ENCODE measurements at regions not wholly inside any gene's neighbourhood (a gene's known extent, or its start where the extent isn't known, plus 50 kb on each side); places are given as distances from the start of the nearest gene placed in this dataset.

DNA sequence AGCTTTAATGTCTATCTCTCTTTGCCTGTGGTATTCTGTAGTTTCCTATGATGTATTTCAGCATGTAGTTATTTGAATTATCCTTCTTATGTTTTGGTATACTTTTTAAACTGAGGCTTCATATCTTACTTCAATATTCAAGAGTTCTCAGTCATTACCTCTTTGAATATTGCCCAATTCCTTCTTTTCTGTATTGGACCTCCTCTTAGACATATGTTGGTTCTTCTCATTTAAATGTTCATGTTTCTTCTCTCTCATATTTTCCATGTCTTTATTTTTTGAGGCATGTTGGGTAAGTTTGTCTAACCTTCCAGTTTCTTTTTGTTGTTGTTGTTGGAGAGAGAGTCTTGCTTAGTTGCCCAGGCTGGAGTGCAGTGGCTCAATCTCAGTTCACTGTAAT lies 140.6 kb downstream of the MRPS6 start:
- TF ChIP-seq SETDB1 (IDR thresholded peaks at IDR 0.05; ENCODE audit: insufficient read length, low read length) (peak; percentile 61), ZNF133 (tag by site-specific recombination; IDR thresholded peaks at IDR 0.05) (peak; percentile 93), TCF7L2 (IDR thresholded peaks at IDR 0.05; ENCODE audit: borderline replicate concordance, low read depth, low read length) (no peak), ZNF621 (tag by site-specific recombination; IDR thresholded peaks at IDR 0.05) (no peak)
- CTCF ChIA-PET, result interaction anchor here (0.6 to 0.9 kb wide), 2 partner anchors 153 to 990 kb away, joined by 3 to 6 read pairs; no protein-coding TSS in a partner anchor
- Histone ChIP-seq H3K4me1 (ENCODE audit: control insufficient read depth, insufficient read depth, low read length) (no peaks in the 10 kb centered on the region), H3K9me3 (ENCODE audit: control insufficient read depth, insufficient read depth, low read depth, low read length) (no peaks in the 10 kb centered on the region), H3K27ac (ENCODE audit: extremely low read depth, low read depth, low read length) (no peak overlapping the region), H3K36me3 (ENCODE audit: control insufficient read depth in 2 of 2, insufficient read depth in 1 of 2, low read length in 2 of 2) (no peaks in the 10 kb centered on the region), H3K4me3 (ENCODE audit: low read depth, low read length) (no peak overlapping the region)
- POLR2A ChIA-PET, result no interaction called here

DNA sequence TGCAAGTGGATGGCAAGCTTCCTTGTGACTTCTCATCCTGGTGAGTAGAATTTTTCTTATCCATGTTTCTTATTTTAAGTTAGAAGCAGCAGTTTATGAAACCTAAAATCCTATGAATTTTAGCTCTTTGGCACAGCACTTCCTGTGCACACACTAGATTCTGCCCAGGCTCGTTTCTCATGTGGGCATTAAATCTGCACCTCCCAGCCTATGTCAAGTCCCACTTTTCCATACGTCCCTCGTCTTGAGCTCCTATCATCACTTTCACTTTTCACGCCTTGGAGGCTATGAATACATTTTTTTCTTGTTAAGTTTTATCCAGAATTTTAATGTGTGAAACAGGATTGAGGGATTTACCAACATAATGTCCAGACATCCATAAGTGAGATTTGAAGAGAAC lies 142.1 kb downstream of the MRPS6 start:
- no peak overlapping the region for H3K27ac ChIP-seq (ENCODE audit: extremely low read depth, low read depth, low read length)
- no peaks in the 10 kb centered on the region for H3K4me1 ChIP-seq (ENCODE audit: control insufficient read depth, insufficient read depth, low read length)
- CTCF ChIA-PET, result interaction anchor here (1.1 to 1.2 kb wide), 2 partner anchors 13 to 18 kb away, joined by 3 read pairs; no protein-coding TSS in a partner anchor
- no peaks in the 10 kb centered on the region for H3K36me3 ChIP-seq (ENCODE audit: control insufficient read depth in 2 of 2, insufficient read depth in 1 of 2, low read length in 2 of 2)
- H3K4me3 ChIP-seq (ENCODE audit: low read depth, low read length), result no peak overlapping the region
- H3K9me3 ChIP-seq (ENCODE audit: control insufficient read depth, insufficient read depth, low read depth, low read length), result no peaks in the 10 kb centered on the region
- POLR2A ChIA-PET, result no interaction called here
- TF ChIP-seq, protein P1, sequence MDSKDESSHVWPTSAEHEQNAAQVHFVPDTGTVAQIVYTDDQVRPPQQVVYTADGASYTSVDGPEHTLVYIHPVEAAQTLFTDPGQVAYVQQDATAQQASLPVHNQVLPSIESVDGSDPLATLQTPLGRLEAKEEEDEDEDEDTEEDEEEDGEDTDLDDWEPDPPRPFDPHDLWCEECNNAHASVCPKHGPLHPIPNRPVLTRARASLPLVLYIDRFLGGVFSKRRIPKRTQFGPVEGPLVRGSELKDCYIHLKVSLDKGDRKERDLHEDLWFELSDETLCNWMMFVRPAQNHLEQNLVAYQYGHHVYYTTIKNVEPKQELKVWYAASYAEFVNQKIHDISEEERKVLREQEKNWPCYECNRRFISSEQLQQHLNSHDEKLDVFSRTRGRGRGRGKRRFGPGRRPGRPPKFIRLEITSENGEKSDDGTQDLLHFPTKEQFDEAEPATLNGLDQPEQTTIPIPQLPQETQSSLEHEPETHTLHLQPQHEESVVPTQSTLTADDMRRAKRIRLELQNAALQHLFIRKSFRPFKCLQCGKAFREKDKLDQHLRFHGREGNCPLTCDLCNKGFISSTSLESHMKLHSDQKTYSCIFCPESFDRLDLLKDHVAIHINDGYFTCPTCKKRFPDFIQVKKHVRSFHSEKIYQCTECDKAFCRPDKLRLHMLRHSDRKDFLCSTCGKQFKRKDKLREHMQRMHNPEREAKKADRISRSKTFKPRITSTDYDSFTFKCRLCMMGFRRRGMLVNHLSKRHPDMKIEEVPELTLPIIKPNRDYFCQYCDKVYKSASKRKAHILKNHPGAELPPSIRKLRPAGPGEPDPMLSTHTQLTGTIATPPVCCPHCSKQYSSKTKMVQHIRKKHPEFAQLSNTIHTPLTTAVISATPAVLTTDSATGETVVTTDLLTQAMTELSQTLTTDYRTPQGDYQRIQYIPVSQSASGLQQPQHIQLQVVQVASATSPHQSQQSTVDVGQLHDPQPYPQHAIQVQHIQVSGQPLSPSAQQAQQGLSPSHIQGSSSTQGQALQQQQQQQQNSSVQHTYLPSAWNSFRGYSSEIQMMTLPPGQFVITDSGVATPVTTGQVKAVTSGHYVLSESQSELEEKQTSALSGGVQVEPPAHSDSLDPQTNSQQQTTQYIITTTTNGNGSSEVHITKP (tag by site-specific recombination; IDR thresholded peaks at IDR 0.05), result no peak
- TF ChIP-seq TSHZ1 (tag by site-specific recombination; IDR thresholded peaks at IDR 0.05; ENCODE audit: borderline replicate concordance) (no peak), ZNF175 (tag by site-specific recombination; IDR thresholded peaks at IDR 0.05) (no peak), ZNF600 (tag by site-specific recombination; IDR thresholded peaks at IDR 0.05) (no peak), KLF10 (tag by site-specific recombination; IDR thresholded peaks at IDR 0.05) (no peak), ZSCAN16 (tag by site-specific recombination; IDR thresholded peaks at IDR 0.05) (no peak), ZNF311 (tag by site-specific recombination; IDR thresholded peaks at IDR 0.05; ENCODE audit: borderline replicate concordance) (no peak), GLIS1 (tag by site-specific recombination; IDR thresholded peaks at IDR 0.05) (no peak), ZSCAN4 (tag by site-specific recombination; IDR thresholded peaks at IDR 0.05) (no peak), REPIN1 (tag by site-specific recombination; IDR thresholded peaks at IDR 0.05; ENCODE audit: low read depth) (no peak), YY2 (tag by site-specific recombination; IDR thresholded peaks at IDR 0.05) (no peak), ZBTB20 (tag by site-specific recombination; IDR thresholded peaks at IDR 0.05) (no peak), ZNF138 (tag by site-specific recombination; IDR thresholded peaks at IDR 0.05; ENCODE audit: borderline replicate concordance) (no peak), ZNF514 (tag by site-specific recombination; IDR thresholded peaks at IDR 0.05) (no peak), ZNF239 (tag by site-specific recombination; IDR thresholded peaks at IDR 0.05) (no peak), ZBTB26 (tag by site-specific recombination; optimal IDR thresholded peaks at IDR 0.05) (no peak), ZNF571 (tag by site-specific recombination; IDR thresholded peaks at IDR 0.05) (no peak)
- TF ChIP-seq, protein P2, sequence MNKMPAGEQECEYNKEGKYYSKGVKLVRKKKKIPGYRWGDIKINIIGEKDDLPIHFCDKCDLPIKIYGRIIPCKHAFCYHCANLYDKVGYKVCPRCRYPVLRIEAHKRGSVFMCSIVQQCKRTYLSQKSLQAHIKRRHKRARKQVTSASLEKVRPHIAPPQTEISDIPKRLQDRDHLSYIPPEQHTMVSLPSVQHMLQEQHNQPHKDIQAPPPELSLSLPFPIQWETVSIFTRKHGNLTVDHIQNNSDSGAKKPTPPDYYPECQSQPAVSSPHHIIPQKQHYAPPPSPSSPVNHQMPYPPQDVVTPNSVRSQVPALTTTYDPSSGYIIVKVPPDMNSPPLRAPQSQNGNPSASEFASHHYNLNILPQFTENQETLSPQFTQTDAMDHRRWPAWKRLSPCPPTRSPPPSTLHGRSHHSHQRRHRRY (tag by site-specific recombination; IDR thresholded peaks at IDR 0.05), result no peak
- TF ChIP-seq, protein P3, sequence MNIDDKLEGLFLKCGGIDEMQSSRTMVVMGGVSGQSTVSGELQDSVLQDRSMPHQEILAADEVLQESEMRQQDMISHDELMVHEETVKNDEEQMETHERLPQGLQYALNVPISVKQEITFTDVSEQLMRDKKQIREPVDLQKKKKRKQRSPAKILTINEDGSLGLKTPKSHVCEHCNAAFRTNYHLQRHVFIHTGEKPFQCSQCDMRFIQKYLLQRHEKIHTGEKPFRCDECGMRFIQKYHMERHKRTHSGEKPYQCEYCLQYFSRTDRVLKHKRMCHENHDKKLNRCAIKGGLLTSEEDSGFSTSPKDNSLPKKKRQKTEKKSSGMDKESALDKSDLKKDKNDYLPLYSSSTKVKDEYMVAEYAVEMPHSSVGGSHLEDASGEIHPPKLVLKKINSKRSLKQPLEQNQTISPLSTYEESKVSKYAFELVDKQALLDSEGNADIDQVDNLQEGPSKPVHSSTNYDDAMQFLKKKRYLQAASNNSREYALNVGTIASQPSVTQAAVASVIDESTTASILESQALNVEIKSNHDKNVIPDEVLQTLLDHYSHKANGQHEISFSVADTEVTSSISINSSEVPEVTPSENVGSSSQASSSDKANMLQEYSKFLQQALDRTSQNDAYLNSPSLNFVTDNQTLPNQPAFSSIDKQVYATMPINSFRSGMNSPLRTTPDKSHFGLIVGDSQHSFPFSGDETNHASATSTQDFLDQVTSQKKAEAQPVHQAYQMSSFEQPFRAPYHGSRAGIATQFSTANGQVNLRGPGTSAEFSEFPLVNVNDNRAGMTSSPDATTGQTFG (tag by site-specific recombination; IDR thresholded peaks at IDR 0.05; ENCODE audit: borderline replicate concordance), result no peak
